SK-N-SH treated with all-trans-retinoic acid at 6 μM for 48 hours (cell line): ENCODE measurements at regions not wholly inside any gene's neighbourhood (a gene's known extent, or its start where the extent isn't known, plus 50 kb on each side); places are given as distances from the start of the nearest gene placed in this dataset.

Experiments
- ATAC-seq: fragments of 200-7000 bp; cut with Tn5 transposase; 3 replicates; pipeline ENCODE4 v1.9.1; 2020; ENCODE audit warnings: mild to moderate bottlenecking, moderate library complexity
- ARNTL ChIP-seq: fragments of 450-650 bp; formaldehyde crosslinking; IDR thresholded peaks from 2 replicates; pipeline ENCODE4 v1.5.0; 2020; ENCODE audit warnings: low read depth, mild to moderate bottlenecking, moderate library complexity, borderline replicate concordance
- BACH2 ChIP-seq: fragments of 250-450 bp; sonication (Bioruptor Pico); IDR thresholded peaks from 2 replicates; pipeline ENCODE4 v1.9.0; 2021; ENCODE audit warnings: mild to moderate bottlenecking, borderline replicate concordance
- ESRRG ChIP-seq: fragments of 250-450 bp; sonication (Bioruptor Pico); IDR thresholded peaks from 2 replicates; pipeline ENCODE4 v1.6.1; 2021; ENCODE audit warnings: mild to moderate bottlenecking
- GLIS3 ChIP-seq: fragments of 250-450 bp; sonication (Bioruptor Pico); IDR thresholded peaks from 2 replicates; pipeline ENCODE4 v1.5.0; 2020; ENCODE audit warnings: mild to moderate bottlenecking, moderate library complexity
- ISL1 ChIP-seq: fragments of 250-450 bp; sonication (Bioruptor Pico); IDR thresholded peaks from 2 replicates; pipeline ENCODE4 v2.1.2; 2022; ENCODE audit warnings: mild to moderate bottlenecking, moderate library complexity
- OSR1 ChIP-seq: fragments of 250-450 bp; sonication (Bioruptor Pico); IDR thresholded peaks from 2 replicates; pipeline ENCODE4 v1.8.0; 2022; ENCODE audit warnings: moderate library complexity, mild to moderate bottlenecking, inconsistent platforms
- PPARA ChIP-seq: fragments of 250-450 bp; sonication (Bioruptor Pico); IDR thresholded peaks from 2 replicates; pipeline ENCODE4 v1.5.0; 2020; ENCODE audit warnings: mild to moderate bottlenecking, borderline replicate concordance
- RARB ChIP-seq: fragments of 250-450 bp; sonication (Bioruptor Pico); IDR thresholded peaks from 2 replicates; pipeline ENCODE4 v1.8.0; 2021; ENCODE audit warnings: mild to moderate bottlenecking, moderate library complexity
- SNAI2 ChIP-seq: fragments of 250-450 bp; sonication (Bioruptor Pico); IDR thresholded peaks from 2 replicates; pipeline ENCODE4 v1.5.0; 2020; ENCODE audit warnings: mild to moderate bottlenecking, moderate library complexity
- TCF4 ChIP-seq: fragments of 250-450 bp; sonication (Bioruptor Pico); IDR thresholded peaks from 2 replicates; pipeline ENCODE4 v1.8.0; 2021; ENCODE audit warnings: mild to moderate bottlenecking, moderate library complexity, borderline replicate concordance
- TOX ChIP-seq: fragments of 250-450 bp; sonication (Bioruptor Pico); IDR thresholded peaks from 2 replicates; pipeline ENCODE4 v1.8.0; 2021; ENCODE audit warnings: mild to moderate bottlenecking, moderate library complexity, borderline replicate concordance
- ZC3H10 ChIP-seq: fragments of 250-450 bp; sonication (Bioruptor Pico); IDR thresholded peaks from 2 replicates; pipeline ENCODE4 v1.5.1; 2021; ENCODE audit warnings: mild to moderate bottlenecking, moderate library complexity
- ZFP3 ChIP-seq: fragments of 250-450 bp; sonication (Bioruptor Pico); IDR thresholded peaks from 2 replicates; pipeline ENCODE4 v1.5.0; 2020; ENCODE audit warnings: mild to moderate bottlenecking, moderate library complexity
- ZNF565 ChIP-seq: fragments of 450-650 bp; formaldehyde crosslinking; conservative IDR thresholded peaks from 2 replicates; pipeline ENCODE4 v1.5.0; 2020; ENCODE audit warnings: low read depth, mild to moderate bottlenecking, moderate library complexity
- ZNF70 ChIP-seq: fragments of 450-650 bp; formaldehyde crosslinking; IDR thresholded peaks from 2 replicates; pipeline ENCODE4 v1.5.0; 2020; ENCODE audit warnings: mild to moderate bottlenecking, moderate library complexity
- ZNF8 ChIP-seq: fragments of 450-650 bp; formaldehyde crosslinking; IDR thresholded peaks from 2 replicates; pipeline ENCODE4 v1.5.0; 2020; ENCODE audit warnings: mild to moderate bottlenecking, moderate library complexity
- TF ChIP-seq, protein P1 (sequence below): fragments of 250-450 bp; sonication (Bioruptor Pico); IDR thresholded peaks from 2 replicates; pipeline ENCODE4 v1.5.1; 2020; ENCODE audit warnings: low read depth, mild to moderate bottlenecking, moderate library complexity
- TF ChIP-seq, protein P2 (sequence below): fragments of 250-450 bp; sonication (Bioruptor Pico); IDR thresholded peaks from 2 replicates; pipeline ENCODE4 v1.5.0; 2020; ENCODE audit warnings: mild to moderate bottlenecking, moderate library complexity
- TF ChIP-seq, protein P3 (sequence below): fragments of 250-450 bp; sonication (Bioruptor Pico); IDR thresholded peaks from 2 replicates; pipeline ENCODE4 v1.8.0; 2020; ENCODE audit warnings: mild to moderate bottlenecking, moderate library complexity, borderline replicate concordance
- TF ChIP-seq, protein P4 (sequence below): fragments of 250-450 bp; sonication (Bioruptor Pico); IDR thresholded peaks from 2 replicates; pipeline ENCODE4 v1.8.0; 2021; ENCODE audit warnings: low read depth, mild to moderate bottlenecking, moderate library complexity, borderline replicate concordance
- TF ChIP-seq, protein P5 (sequence below): fragments of 250-450 bp; sonication (Bioruptor Pico); IDR thresholded peaks from 2 replicates; pipeline ENCODE4 v1.5.1; 2021; ENCODE audit warnings: mild to moderate bottlenecking, moderate library complexity

DNA sequence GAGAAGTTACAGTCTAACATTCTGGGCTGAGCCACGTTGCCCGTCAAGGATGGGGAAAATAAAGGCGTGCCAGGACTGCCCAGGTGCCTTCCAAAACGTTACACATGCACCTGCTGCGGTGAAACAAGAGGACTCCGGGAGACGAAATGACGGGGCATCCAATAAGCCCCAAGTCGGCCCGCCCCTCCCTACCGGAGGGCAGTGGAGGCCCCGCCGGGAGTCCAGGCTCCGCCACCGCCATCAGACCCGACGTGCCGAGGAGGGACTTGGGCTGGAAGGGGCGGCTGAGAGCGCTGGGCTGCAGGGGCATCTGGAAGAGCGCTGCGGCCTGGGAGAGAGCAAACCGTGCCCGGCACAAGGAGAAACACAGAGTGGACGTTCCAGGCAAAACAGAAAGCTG lies 112.5 kb upstream of the GPC1 start:
- no peak for ATAC-seq
- TF ChIP-seq, protein P1, sequence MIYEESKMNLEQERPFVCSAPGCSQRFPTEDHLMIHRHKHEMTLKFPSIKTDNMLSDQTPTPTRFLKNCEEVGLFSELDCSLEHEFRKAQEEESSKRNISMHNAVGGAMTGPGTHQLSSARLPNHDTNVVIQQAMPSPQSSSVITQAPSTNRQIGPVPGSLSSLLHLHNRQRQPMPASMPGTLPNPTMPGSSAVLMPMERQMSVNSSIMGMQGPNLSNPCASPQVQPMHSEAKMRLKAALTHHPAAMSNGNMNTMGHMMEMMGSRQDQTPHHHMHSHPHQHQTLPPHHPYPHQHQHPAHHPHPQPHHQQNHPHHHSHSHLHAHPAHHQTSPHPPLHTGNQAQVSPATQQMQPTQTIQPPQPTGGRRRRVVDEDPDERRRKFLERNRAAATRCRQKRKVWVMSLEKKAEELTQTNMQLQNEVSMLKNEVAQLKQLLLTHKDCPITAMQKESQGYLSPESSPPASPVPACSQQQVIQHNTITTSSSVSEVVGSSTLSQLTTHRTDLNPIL (CRISPR knock-in tag) = no peak
- TF ChIP-seq GLIS3 (CRISPR knock-in tag) (no peak), ZNF565 (CRISPR knock-in tag) (no peak), SNAI2 (CRISPR knock-in tag) (no peak), TCF4 (CRISPR knock-in tag) (no peak), BACH2 (CRISPR knock-in tag) (no peak), ZC3H10 (CRISPR knock-in tag) (no peak), OSR1 (CRISPR knock-in tag) (no peak), ARNTL (no peak), PPARA (no peak), RARB (no peak), TOX (CRISPR knock-in tag) (no peak)
- TF ChIP-seq, protein P2, sequence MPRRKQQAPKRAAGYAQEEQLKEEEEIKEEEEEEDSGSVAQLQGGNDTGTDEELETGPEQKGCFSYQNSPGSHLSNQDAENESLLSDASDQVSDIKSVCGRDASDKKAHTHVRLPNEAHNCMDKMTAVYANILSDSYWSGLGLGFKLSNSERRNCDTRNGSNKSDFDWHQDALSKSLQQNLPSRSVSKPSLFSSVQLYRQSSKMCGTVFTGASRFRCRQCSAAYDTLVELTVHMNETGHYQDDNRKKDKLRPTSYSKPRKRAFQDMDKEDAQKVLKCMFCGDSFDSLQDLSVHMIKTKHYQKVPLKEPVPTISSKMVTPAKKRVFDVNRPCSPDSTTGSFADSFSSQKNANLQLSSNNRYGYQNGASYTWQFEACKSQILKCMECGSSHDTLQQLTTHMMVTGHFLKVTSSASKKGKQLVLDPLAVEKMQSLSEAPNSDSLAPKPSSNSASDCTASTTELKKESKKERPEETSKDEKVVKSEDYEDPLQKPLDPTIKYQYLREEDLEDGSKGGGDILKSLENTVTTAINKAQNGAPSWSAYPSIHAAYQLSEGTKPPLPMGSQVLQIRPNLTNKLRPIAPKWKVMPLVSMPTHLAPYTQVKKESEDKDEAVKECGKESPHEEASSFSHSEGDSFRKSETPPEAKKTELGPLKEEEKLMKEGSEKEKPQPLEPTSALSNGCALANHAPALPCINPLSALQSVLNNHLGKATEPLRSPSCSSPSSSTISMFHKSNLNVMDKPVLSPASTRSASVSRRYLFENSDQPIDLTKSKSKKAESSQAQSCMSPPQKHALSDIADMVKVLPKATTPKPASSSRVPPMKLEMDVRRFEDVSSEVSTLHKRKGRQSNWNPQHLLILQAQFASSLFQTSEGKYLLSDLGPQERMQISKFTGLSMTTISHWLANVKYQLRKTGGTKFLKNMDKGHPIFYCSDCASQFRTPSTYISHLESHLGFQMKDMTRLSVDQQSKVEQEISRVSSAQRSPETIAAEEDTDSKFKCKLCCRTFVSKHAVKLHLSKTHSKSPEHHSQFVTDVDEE = no peak
- TF ChIP-seq, protein P3, sequence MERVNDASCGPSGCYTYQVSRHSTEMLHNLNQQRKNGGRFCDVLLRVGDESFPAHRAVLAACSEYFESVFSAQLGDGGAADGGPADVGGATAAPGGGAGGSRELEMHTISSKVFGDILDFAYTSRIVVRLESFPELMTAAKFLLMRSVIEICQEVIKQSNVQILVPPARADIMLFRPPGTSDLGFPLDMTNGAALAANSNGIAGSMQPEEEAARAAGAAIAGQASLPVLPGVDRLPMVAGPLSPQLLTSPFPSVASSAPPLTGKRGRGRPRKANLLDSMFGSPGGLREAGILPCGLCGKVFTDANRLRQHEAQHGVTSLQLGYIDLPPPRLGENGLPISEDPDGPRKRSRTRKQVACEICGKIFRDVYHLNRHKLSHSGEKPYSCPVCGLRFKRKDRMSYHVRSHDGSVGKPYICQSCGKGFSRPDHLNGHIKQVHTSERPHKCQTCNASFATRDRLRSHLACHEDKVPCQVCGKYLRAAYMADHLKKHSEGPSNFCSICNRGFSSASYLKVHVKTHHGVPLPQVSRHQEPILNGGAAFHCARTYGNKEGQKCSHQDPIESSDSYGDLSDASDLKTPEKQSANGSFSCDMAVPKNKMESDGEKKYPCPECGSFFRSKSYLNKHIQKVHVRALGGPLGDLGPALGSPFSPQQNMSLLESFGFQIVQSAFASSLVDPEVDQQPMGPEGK (CRISPR knock-in tag) = no peak
- TF ChIP-seq, protein P4, sequence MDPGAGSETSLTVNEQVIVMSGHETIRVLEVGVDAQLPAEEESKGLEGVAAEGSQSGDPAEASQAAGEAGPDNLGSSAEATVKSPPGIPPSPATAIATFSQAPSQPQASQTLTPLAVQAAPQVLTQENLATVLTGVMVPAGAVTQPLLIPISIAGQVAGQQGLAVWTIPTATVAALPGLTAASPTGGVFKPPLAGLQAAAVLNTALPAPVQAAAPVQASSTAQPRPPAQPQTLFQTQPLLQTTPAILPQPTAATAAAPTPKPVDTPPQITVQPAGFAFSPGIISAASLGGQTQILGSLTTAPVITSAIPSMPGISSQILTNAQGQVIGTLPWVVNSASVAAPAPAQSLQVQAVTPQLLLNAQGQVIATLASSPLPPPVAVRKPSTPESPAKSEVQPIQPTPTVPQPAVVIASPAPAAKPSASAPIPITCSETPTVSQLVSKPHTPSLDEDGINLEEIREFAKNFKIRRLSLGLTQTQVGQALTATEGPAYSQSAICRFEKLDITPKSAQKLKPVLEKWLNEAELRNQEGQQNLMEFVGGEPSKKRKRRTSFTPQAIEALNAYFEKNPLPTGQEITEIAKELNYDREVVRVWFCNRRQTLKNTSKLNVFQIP (CRISPR knock-in tag) = no peak
- TF ChIP-seq, protein P5, sequence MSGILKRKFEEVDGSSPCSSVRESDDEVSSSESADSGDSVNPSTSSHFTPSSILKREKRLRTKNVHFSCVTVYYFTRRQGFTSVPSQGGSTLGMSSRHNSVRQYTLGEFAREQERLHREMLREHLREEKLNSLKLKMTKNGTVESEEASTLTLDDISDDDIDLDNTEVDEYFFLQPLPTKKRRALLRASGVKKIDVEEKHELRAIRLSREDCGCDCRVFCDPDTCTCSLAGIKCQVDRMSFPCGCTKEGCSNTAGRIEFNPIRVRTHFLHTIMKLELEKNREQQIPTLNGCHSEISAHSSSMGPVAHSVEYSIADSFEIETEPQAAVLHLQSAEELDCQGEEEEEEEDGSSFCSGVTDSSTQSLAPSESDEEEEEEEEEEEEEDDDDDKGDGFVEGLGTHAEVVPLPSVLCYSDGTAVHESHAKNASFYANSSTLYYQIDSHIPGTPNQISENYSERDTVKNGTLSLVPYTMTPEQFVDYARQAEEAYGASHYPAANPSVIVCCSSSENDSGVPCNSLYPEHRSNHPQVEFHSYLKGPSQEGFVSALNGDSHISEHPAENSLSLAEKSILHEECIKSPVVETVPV = no peak

DNA sequence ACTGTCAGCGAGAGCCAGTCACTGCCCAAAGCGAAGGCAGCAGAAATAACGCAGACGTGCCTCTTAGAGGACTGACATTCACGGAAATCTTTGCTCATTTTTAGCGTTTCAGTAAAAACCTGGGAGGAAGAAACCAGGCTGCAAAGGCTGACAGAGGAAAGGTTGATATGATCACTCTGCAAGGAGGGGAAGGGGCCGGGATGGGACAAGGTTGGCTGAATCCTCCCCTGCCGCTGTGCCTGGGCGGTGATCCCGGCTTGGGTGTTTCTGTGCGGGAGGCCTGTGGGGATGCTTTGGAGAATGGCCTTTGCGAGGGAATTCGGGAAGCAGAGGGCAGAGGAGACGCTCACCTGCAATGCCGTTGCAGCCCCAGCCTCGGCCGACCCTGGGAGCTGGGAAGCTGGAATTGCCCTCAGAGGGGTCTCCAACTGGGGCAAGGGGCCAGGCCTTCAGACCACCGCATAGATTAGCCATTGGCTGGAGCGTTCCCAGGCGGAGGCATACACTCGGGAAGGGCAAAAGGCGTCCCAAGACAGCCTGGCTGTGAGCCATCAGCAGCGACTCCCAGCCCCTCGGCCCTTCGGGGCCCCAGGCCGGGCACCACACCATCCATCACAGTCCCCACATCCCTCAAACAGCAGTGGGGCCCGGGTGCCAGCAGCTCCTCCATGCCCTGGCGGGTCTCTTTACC lies 111.7 kb upstream of the GPC1 start:
- no peak for TF ChIP-seq ESRRG
- TF ChIP-seq ISL1 (CRISPR knock-in tag) = no peak
- TF ChIP-seq, protein P3 (CRISPR knock-in tag) = no peak
- TF ChIP-seq ZNF8 = no peak
- no peak for TF ChIP-seq ZFP3 (CRISPR knock-in tag)
- no peak for TF ChIP-seq ZNF70 (CRISPR knock-in tag)
- ATAC-seq = no peak
